Lung (tissue), 11 donors: ENCODE measurements at regions not wholly inside any gene's neighbourhood (a gene's known extent, or its start where the extent isn't known, plus 50 kb on each side); places are given as distances from the start of the nearest gene placed in this dataset.

Experiments used
- ATAC-seq: fragments of 200-7000 bp; cut with Tn5 transposase; one replicate; pipeline ENCODE4 v1.9.1; 2020; ENCODE audit warnings: moderate number of reproducible peaks; ENCODE audit not compliant: insufficient read depth, low FRiP score
- DNase-seq, 3 donors: peaks; one replicate each; pipeline ENCODE4 v3.0.0-alpha.2; 2013 to 2017
- H3K27ac ChIP-seq, 2 donors: one replicate each; pipeline ENCODE4 v1.5.1; 2013; ENCODE audit warnings: mild to moderate bottlenecking in 2 of 2, moderate library complexity in 2 of 2, control low read depth in 1 of 2, inconsistent platforms in 1 of 2, low read depth in 1 of 2, low read length in 1 of 2
- H3K27me3 ChIP-seq, 3 donors: one replicate each; pipeline ENCODE4 v1.5.1; 2013; ENCODE audit warnings: low read length in 2 of 3; ENCODE audit not compliant: control insufficient read depth in 3 of 3, insufficient read depth in 3 of 3
- H3K36me3 ChIP-seq, 4 donors: one replicate each; pipeline ENCODE4 v1.5.1; 2013; ENCODE audit warnings: low read length in 4 of 4, mild to moderate bottlenecking in 1 of 4, moderate library complexity in 1 of 4; ENCODE audit not compliant: control insufficient read depth in 4 of 4, insufficient read depth in 4 of 4
- H3K4me1 ChIP-seq, 5 donors: one replicate each; pipeline ENCODE4 v1.5.1; 2013; ENCODE audit warnings: low read length in 5 of 5, mild to moderate bottlenecking in 2 of 5, moderate library complexity in 1 of 5; ENCODE audit not compliant: control insufficient read depth in 5 of 5, insufficient read depth in 5 of 5
- H3K4me3 ChIP-seq: one replicate; pipeline ENCODE4 v1.5.1; 2013; ENCODE audit warnings: mild to moderate bottlenecking, control low read depth, moderate library complexity
- H3K9ac ChIP-seq, 2 donors: one replicate each; pipeline ENCODE4 v1.5.1; 2013; ENCODE audit warnings: low read length in 2 of 2, control low read depth in 1 of 2; ENCODE audit not compliant: insufficient read depth in 1 of 2
- H3K9me3 ChIP-seq, 4 donors: one replicate each; pipeline ENCODE4 v1.5.1; 2013; ENCODE audit warnings: low read length in 3 of 4, mild to moderate bottlenecking in 1 of 4, moderate library complexity in 1 of 4; ENCODE audit not compliant: control insufficient read depth in 4 of 4, insufficient read depth in 3 of 4
- WGBS, 2 donors: extraction: QIAGEN DNeasy Blood & Tissue Kit; methylation state at CpG; one replicate each; pipeline ENCODE4 v1.1.7; 2013; 5-methylcytosine and 5-hydroxymethylcytosine counted together
- TF ChIP-seq, protein P1 (sequence below): IDR thresholded peaks from 2 replicates; pipeline ENCODE4 v1.5.1; 2012; ENCODE audit warnings: mild to moderate bottlenecking; ENCODE audit errors: control extremely low read depth, extremely low read depth
- donor health status: control.
- donor health status: control.
- donor health status: Bipolar disorder and iron deficiency.
- donor health status: healthy.
- donor health status: DM: yes; HTN: yes; CAD: no.

- TF ChIP-seq, protein P1, sequence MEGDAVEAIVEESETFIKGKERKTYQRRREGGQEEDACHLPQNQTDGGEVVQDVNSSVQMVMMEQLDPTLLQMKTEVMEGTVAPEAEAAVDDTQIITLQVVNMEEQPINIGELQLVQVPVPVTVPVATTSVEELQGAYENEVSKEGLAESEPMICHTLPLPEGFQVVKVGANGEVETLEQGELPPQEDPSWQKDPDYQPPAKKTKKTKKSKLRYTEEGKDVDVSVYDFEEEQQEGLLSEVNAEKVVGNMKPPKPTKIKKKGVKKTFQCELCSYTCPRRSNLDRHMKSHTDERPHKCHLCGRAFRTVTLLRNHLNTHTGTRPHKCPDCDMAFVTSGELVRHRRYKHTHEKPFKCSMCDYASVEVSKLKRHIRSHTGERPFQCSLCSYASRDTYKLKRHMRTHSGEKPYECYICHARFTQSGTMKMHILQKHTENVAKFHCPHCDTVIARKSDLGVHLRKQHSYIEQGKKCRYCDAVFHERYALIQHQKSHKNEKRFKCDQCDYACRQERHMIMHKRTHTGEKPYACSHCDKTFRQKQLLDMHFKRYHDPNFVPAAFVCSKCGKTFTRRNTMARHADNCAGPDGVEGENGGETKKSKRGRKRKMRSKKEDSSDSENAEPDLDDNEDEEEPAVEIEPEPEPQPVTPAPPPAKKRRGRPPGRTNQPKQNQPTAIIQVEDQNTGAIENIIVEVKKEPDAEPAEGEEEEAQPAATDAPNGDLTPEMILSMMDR = no peak
- WGBS, 2 donors = 59 to 77% methylated on average over 3 of the region's 3 CpGs
Observed at GRCh38 chr4:149265645-149266044, 550.0 kb downstream of the IQCM start.

GRCh38 chr4:149264093-149264733 is 551.4 kb downstream of the IQCM start:
- DNase-seq = peak in 2 of 3 donors; percentile 38 to 39
- TF ChIP-seq, protein P1 = peak; percentile 18
- H3K9me3 ChIP-seq = no peaks in the 10 kb centered on the region
- 42 to 46% methylated on average over 2 of the region's 2 CpGs for WGBS, 2 donors
- H3K36me3 ChIP-seq = no peaks in the 10 kb centered on the region
- peaks cover 0 to 14% (median 0%) of the 10 kb centered on the region in 5 donors for H3K4me1 ChIP-seq
- H3K27ac ChIP-seq = no peak overlapping the region
- no peak overlapping the region for H3K4me3 ChIP-seq
- no peaks in the 10 kb centered on the region for H3K27me3 ChIP-seq
- peak; percentile 58 for ATAC-seq
- H3K9ac ChIP-seq = no peak overlapping the region

More at GRCh38 chr4:149265645-149266044, 550.0 kb downstream of the IQCM start:
- no peak overlapping the region for H3K4me3 ChIP-seq
- H3K9me3 ChIP-seq = no peaks in the 10 kb centered on the region
- H3K27ac ChIP-seq = no peak overlapping the region
- DNase-seq (no peak), ATAC-seq (no peak)
- H3K27me3 ChIP-seq = no peaks in the 10 kb centered on the region
- peaks cover 0 to 14% (median 0%) of the 10 kb centered on the region in 5 donors for H3K4me1 ChIP-seq
- no peaks in the 10 kb centered on the region for H3K36me3 ChIP-seq
- H3K9ac ChIP-seq = no peak overlapping the region

DNA sequence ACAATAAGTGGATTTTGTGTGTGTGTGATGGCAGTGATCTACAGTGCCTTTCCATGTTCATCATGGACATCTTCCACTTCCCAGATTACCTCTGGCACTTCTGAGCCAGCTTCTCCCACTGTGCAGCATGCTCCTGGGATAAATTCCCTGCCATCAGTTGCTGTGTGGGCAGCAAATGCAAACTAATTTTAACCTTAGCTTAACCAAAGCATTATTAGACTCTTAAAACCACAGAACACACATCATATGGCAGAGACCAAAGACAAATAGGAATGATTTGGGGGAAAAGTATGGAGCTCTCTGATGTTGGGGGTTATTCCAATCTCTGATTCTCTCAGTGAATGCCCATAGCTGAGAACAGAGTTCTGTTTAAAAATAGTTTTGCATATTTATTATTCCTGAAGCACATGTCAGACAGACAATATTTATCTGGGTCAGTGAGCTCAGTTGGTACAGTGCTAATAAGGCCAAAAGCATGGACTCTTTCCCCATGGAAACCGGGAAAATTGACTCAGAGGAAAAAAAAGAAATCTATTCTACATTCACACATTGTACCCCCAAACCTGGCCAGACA is 567.4 kb downstream of the IQCM start:
- Histone ChIP-seq H3K27ac (no peak overlapping the region), H3K9ac (no peak overlapping the region), H3K36me3 (no peaks in the 10 kb centered on the region), H3K4me1 (peaks cover 0 to 2% (median 0%) of the 10 kb centered on the region in 5 donors), H3K9me3 (no peaks in the 10 kb centered on the region), H3K4me3 (no peak overlapping the region), H3K27me3 (no peaks in the 10 kb centered on the region)
- no peak for DNase-seq
- ATAC-seq = no peak
- TF ChIP-seq, protein P1 = no peak
- WGBS, 2 donors = 84 to 90% methylated on average over 1 of the region's 1 CpG
